MM.1S (cell line): ENCODE measurements at regions not wholly inside any gene's neighbourhood (a gene's known extent, or its start where the extent isn't known, plus 50 kb on each side); places are given as distances from the start of the nearest gene placed in this dataset.

ENCODE experiments used
- DNase-seq: peaks from one replicate; pipeline ENCODE4 v3.0.0-alpha.2; 2015
- H2AFZ ChIP-seq: fragments of 300-600 bp; sonication (generic); 2 replicates; pipeline ENCODE4 v1.6.0; 2016; ENCODE audit warnings: antibody characterized with exemption, low read length
- H3F3A ChIP-seq: fragments of 300-600 bp; sonication (generic); 2 replicates; pipeline ENCODE4 v1.6.1; 2016; ENCODE audit warnings: mild to moderate bottlenecking, antibody characterized with exemption, low read length, moderate library complexity, mixed read lengths; ENCODE audit not compliant: insufficient read depth
- H3K27ac ChIP-seq: fragments of 300-600 bp; sonication (generic); 2 replicates; pipeline ENCODE4 v1.5.1; 2016; ENCODE audit warnings: mild to moderate bottlenecking, low read length
- H3K27me3 ChIP-seq: fragments of 300-600 bp; sonication (generic); replicated peaks from 2 replicates; pipeline ENCODE4 v1.6.0; 2016; ENCODE audit warnings: low read length; ENCODE audit not compliant: insufficient read depth
- H3K36me3 ChIP-seq: fragments of 300-600 bp; sonication (generic); replicated peaks from 2 replicates; pipeline ENCODE4 v1.6.1; 2016; ENCODE audit warnings: mild to moderate bottlenecking, low read length, mixed read lengths; ENCODE audit not compliant: insufficient read depth
- H3K4me1 ChIP-seq: fragments of 300-600 bp; sonication (generic); 2 replicates; pipeline ENCODE4 v1.6.1; 2016; ENCODE audit warnings: low read length, mixed read lengths
- H3K4me2 ChIP-seq: fragments of 300-600 bp; sonication (generic); 2 replicates; pipeline ENCODE4 v1.6.0; 2016; ENCODE audit warnings: low read depth, low read length
- H3K4me3 ChIP-seq: fragments of 300-600 bp; sonication (generic); 2 replicates; pipeline ENCODE4 v1.5.1; 2016; ENCODE audit warnings: low read length, mixed read lengths
- H3K79me2 ChIP-seq: fragments of 300-600 bp; sonication (generic); 2 replicates; pipeline ENCODE4 v1.6.1; 2016; ENCODE audit warnings: mixed run types, low read length, mixed read lengths
- H3K9ac ChIP-seq: fragments of 300-600 bp; sonication (generic); 2 replicates; pipeline ENCODE4 v1.6.1; 2016; ENCODE audit warnings: low read length, mixed read lengths
- H3K9me2 ChIP-seq: fragments of 300-600 bp; sonication (generic); replicated peaks from 2 replicates; pipeline ENCODE4 v1.6.1; 2016; ENCODE audit warnings: mild to moderate bottlenecking, low read length, mixed read lengths; ENCODE audit not compliant: insufficient read depth
- H3K9me3 ChIP-seq: fragments of 300-600 bp; sonication (generic); replicated peaks from 2 replicates; pipeline ENCODE4 v1.6.1; 2016; ENCODE audit warnings: mild to moderate bottlenecking, low read length, mixed read lengths; ENCODE audit not compliant: insufficient read depth
- H4K20me1 ChIP-seq: fragments of 300-600 bp; sonication (generic); 2 replicates; pipeline ENCODE4 v1.6.1; 2016; ENCODE audit warnings: mild to moderate bottlenecking, low read length, moderate library complexity, mixed read lengths; ENCODE audit not compliant: insufficient read depth
- EZH2 ChIP-seq: fragments of 300-600 bp; sonication (generic); optimal IDR thresholded peaks from 2 replicates; pipeline ENCODE3; 2017; ENCODE audit warnings: low read depth, mild to moderate bottlenecking, antibody characterized with exemption, low read length, mixed read lengths
- EZH2phosphoT487 ChIP-seq: fragments of 300-600 bp; sonication (generic); IDR thresholded peaks from 2 replicates; pipeline ENCODE4 v1.6.1; 2018; ENCODE audit warnings: antibody characterized with exemption, low read length
- TF ChIP-seq, protein P1 (sequence below): fragments of 300-600 bp; sonication (generic); IDR thresholded peaks from 2 replicates; pipeline ENCODE4 v1.5.1; 2016; ENCODE audit warnings: antibody characterized with exemption, low read length, mixed read lengths

DNA sequence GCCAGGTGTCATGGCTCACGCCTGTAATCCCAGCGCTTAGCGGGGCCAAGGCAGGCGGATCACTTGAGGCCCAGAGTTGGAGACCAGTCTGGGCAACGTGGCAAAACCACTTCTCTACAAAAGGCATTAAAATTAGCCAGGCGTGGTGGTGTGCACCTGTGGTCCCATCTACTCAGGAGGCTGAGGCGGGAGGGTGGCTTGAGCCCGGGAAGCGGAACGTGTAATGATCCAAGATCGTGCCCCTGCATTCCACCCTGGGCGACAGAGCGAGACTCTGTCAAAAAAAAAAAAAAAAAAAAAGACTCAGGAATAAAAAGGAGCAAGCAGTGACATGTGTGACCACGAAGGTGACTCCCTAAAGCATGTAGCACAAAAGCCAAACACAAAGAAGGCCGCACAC is 50.1 kb upstream of the SALL3 start:
- Histone ChIP-seq H2AFZ (no peak overlapping the region), H3K4me1 (no peaks in the 10 kb centered on the region), H3K9me2 (no peaks in the 10 kb centered on the region), H3K27me3 (0 out of 2 replicates have a peak, but pooled peaks cover 5% of the 10 kb centered on the region), H3K9me3 (no peaks in the 10 kb centered on the region), H3K79me2 (no peaks in the 10 kb centered on the region), H3K9ac (no peak overlapping the region), H3K27ac (no peak overlapping the region), H3K4me3 (no peak overlapping the region), H3K4me2 (no peak overlapping the region), H3K36me3 (no peaks in the 10 kb centered on the region), H4K20me1 (no peaks in the 10 kb centered on the region), H3F3A (no peaks in the 10 kb centered on the region)
- no peak for DNase-seq
- TF ChIP-seq, protein P1, sequence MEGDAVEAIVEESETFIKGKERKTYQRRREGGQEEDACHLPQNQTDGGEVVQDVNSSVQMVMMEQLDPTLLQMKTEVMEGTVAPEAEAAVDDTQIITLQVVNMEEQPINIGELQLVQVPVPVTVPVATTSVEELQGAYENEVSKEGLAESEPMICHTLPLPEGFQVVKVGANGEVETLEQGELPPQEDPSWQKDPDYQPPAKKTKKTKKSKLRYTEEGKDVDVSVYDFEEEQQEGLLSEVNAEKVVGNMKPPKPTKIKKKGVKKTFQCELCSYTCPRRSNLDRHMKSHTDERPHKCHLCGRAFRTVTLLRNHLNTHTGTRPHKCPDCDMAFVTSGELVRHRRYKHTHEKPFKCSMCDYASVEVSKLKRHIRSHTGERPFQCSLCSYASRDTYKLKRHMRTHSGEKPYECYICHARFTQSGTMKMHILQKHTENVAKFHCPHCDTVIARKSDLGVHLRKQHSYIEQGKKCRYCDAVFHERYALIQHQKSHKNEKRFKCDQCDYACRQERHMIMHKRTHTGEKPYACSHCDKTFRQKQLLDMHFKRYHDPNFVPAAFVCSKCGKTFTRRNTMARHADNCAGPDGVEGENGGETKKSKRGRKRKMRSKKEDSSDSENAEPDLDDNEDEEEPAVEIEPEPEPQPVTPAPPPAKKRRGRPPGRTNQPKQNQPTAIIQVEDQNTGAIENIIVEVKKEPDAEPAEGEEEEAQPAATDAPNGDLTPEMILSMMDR, result no peak
- TF ChIP-seq EZH2 (no peak), EZH2phosphoT487 (no peak)
